ENCODE measurements at regions not wholly inside any gene's neighbourhood (a gene's known extent, or its start where the extent isn't known, plus 50 kb on each side); places are given as distances from the start of the nearest gene placed in this dataset.
"Not testable (repeated sequence)": the region's sequence is repeated elsewhere in the genome, so short reads cannot be mapped to it uniquely, and the experiment has no call there.

DNA sequence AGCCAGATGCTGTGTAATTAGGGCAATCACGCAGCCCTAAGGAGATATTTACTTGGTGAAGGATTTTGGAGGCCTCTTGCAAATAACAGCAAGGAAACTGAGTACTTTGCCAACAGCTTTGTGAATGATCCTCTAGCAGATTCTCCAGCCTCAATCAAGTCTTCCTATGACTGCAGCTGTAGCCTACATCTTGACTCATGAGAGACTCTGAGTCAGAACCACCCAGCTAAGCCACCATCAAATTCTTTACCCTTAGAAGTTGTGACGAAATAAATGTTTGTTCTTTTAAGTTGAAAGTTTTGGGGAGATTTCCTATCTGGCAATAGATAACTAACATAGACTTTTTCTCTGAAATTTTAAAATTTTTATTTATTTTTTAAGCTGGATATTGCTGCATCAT, 237.6 kb upstream of the CCNH start:
- DNase-seq: no peak

DNA sequence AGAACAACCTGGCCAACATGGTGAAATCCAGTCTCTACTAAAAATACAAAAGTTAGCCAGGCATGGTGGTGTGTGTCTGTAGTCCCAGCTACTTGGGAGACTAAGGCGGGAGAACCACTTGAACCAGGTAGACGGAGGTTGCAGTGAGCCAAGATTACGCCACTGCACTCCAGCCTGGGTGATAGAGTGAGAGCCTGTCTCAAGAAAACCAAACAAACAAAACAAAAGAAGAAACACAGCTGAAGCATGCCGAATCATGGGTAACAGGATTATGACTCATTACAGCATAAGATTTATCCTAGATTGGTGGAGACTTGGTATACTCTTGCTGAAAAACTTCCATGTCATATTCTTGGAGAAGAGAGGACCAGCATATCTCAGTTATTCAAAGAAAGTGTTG, 236.7 kb upstream of the CCNH start:
- DNase-seq: no peak

GRCh38 chr5:87645224-87645623, 232.5 kb upstream of the CCNH start:
- DNase-seq: no peak

DNA sequence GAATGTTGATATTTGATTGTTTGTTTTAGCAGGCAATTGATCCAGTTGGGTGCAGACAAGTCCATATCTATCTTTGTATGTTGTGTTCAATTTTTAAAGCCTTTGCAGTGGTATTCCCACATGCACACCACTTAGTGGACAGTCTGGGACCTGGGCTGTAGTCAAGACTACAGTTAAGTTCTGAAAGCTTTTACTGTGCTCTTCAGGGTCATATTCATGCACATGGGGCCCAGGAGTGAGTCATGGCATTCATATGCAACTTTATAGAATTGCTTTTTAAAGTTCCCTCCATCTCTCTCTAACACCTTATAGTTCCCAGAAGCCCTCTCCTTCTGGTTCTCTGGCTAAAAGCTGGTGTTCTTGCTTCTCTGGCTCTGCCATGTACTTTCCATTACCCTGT, 228.2 kb upstream of the CCNH start:
- no peak for DNase-seq

DNA sequence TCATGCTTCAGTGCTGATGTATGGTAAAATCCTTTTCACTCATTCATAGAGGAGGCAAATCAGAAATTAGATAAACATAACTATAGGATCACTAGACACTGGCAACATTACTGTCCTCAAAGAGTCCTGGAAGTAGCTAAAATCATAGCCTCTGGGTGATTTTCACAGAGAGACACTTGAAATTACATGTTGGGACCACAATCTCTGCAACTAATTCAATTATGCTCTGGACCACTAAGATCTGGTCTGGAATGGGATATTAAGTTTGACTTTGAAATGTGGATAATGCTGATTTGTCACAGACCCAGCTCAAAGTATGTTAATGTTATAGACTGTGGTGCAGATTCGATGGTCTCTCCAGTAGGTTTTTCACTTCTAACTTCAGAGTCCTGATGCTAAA, 214.6 kb upstream of the CCNH start:
- DNase-seq: no peak

- no peak for DNase-seq
Measured at GRCh38 chr5:87608385-87608784, 195.7 kb upstream of the CCNH start.

GRCh38 chr5:87605663-87606062, 192.9 kb upstream of the CCNH start:
- DNase-seq: no peak

- DNase-seq: no peak
Measured at GRCh38 chr5:87599778-87600177, 187.0 kb upstream of the CCNH start.

DNA sequence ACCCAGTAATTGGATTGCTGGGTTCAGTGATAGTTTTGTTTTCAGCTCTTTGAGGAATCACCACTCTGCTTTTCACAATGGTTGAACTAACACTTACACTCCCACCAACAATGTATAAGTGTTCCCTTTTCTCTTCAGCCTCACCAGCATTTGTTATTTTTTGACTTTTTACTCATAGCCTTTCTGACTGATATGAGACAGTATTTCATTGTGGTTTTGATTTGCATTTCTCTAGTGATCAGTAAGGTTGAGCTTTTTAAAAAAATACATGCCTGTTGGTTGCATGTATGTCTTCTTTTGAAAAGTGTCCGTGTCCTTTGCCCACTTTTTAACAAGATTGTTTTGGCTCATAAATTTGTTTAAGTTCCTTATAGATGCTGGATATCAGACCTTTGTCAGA, 185.7 kb upstream of the CCNH start:
- DNase-seq: no peak

GRCh38 chr5:87594566-87594965, 181.8 kb upstream of the CCNH start:
- DNase-seq: no peak

DNA sequence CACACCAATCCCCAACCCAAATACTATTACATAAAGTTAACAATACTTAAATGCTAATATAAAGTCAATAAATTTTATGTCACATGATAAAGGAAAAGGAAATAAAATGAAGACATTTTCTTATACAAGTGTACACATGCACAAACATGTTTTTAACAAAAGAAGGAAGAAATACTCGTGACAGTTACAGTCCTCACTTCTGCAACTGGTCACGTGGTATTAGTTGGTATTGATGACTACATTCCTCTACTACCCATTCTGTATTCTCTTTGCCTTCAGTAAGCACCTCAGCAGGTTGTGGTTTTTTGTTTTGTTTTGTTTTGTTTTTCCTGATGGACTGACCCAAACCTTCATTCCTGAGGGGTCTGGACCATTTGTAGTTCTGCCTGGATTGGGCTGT, 176.9 kb upstream of the CCNH start:
- no peak for DNase-seq

- peak in 10 of 56 donors; percentile 5 to 51 (median 15) for DNase-seq
Measured at GRCh38 chr5:87588316-87588715, 175.6 kb upstream of the CCNH start.

DNA sequence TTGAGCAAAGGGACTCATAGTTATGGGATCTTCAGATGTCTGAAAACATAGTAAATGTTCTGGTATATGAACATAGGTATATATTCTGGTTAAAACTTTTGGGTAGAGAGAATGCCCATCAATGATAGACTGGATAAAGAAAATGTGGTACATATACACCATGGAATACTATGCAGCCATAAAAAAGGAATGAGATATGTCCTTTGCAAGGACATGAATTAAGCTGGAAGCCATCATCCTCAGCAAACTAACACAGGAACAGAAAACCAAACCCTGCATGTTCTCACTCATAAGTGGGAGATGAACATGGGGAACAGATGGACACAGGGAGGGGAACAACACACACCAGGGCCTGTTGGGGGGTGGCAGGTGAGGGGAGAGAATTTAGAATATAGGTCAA, 171.0 kb upstream of the CCNH start:
- DNase-seq: not testable (repeated sequence)

- DNase-seq: no peak
Measured at GRCh38 chr5:87582149-87582548, 169.4 kb upstream of the CCNH start.

- DNase-seq: no peak
Measured at GRCh38 chr5:87581661-87582060, 168.9 kb upstream of the CCNH start.

DNA sequence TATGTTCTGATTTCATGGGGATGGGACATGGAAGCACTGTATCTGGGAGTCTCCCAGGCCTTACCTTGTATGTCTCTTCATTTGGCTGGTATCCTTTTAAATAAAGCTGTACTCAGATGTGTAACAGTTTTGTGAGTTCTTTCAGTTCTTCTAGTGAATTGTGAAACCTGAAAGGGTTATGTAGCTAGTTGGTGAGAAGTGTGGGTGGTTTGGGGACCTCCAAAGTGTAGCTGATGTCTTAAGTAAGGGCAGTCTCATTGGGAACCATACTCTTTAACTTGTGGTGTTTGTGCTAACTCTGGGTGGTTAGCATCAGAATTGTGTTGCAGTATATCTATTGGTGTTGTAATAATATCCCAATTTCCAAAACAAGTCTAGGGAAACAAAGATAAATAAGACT, 166.9 kb upstream of the CCNH start:
- DNase-seq: no peak

- DNase-seq: no peak
Measured at GRCh38 chr5:87576867-87577266, 164.1 kb upstream of the CCNH start.

GRCh38 chr5:87576306-87576705, 163.6 kb upstream of the CCNH start:
- DNase-seq: not testable (repeated sequence)

DNA sequence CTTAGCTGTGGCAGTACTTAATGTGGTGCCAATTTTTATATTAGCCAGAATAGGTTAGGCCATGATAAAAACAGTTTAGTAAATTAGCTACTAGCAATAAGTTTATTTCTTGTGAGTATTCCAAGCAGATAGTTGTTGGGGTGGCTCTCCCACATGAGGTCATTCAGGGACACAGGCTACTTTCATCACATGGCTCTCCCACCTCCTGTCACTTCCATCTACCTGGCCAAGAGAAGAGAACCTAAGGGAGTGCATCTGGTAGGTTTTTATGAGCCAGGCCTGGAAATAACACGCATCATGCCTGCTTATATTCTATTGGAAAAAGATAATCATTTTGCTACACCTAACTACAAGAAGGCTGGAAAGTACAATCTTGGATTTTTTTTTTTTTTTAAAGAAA, 161.4 kb upstream of the CCNH start:
- no peak for DNase-seq

GRCh38 chr5:87572611-87573010, 159.9 kb upstream of the CCNH start:
- DNase-seq: no peak

GRCh38 chr5:87572090-87572489, 159.4 kb upstream of the CCNH start:
- DNase-seq: no peak

DNA sequence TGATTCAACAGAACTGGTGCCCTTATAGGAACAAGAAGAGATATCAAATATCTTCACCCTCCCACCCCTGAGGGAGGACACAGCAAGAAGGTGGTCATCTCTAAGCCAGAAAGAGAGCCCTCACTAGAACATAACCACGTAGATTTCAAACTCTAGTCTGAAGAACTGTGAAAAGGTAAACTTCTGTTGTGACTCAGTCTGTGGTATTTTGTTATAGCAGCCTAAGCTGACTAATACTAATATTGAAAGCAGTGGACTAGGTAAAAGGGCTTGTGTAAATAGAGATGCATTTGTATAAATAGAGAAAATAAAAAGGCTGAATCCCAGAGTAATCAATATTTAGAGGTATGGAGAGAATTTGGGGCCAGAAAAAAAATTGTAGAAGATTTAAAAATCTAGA, 157.6 kb upstream of the CCNH start:
- no peak for DNase-seq

DNA sequence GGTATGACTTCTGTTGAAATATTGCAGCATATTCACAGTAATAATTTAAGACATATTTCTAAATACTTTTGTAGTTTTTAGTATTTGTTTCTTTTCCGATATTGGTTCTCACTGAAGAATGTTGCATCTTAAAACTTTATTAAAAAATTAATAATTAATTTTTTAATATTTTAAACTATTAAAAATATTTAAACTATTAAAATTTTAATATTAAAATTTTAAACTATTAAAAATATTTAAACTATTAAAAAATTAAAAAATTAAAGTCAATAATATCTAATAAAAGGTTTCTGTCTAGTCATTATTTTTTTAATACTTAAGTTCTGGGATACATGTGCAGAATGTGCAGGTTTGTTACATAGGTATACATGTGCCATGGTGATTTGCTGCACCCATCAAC, 149.3 kb upstream of the CCNH start:
- no peak for DNase-seq

DNA sequence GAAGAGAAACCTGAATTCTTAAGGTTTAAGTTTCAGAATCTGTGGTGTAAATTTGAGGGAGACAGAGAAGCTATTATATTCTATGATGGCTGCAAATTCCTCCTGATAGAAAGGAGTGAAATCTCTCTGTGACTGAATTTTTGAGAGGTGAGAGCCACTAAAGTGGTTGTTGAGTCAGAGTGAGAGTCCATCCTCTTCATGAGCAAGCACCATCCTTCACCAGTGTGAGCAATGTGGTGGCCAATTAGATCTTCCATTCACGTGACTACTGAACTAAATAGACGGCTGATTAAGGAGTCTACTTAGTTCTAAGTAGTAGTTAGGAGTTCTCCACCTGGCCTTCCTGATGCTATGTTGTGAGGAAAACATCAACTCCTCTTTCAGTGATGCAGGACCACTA, 147.8 kb upstream of the CCNH start:
- no peak for DNase-seq

- no peak for DNase-seq
Measured at GRCh38 chr5:87551911-87552310, 139.2 kb upstream of the CCNH start.

All from amygdala (tissue), 56 donors.